HG02623 (cell line): ENCODE measurements at regions not wholly inside any gene's neighbourhood (a gene's known extent, or its start where the extent isn't known, plus 50 kb on each side); places are given as distances from the start of the nearest gene placed in this dataset.

ENCODE experiments used
- ATAC-seq: cut with Tn5 transposase; IDR thresholded peaks from one replicate; pipeline ENCODE4 v1.9.1; 2021; ENCODE audit warnings: moderate library complexity; ENCODE audit not compliant: unreplicated experiment

DNA sequence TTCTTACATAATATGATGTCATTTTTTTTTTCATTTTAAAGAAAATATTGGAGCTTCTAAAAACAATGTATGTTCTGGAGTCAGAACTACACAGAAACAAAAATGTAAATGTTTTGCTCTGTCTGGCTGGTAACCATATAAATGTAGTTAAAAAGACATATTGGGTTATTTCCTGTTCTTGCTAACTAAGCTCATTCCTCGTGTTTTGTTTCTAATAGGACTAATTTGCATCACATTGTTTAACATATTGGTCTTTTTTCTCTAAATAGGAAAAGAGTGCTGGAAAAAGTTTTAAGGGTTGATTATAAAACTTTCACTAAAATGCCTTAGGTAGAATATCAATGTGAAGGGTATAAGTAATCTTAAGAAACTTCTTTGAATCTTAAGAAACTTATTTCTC, 221.3 kb downstream of the SLC6A15 start:
- no peak for ATAC-seq

DNA sequence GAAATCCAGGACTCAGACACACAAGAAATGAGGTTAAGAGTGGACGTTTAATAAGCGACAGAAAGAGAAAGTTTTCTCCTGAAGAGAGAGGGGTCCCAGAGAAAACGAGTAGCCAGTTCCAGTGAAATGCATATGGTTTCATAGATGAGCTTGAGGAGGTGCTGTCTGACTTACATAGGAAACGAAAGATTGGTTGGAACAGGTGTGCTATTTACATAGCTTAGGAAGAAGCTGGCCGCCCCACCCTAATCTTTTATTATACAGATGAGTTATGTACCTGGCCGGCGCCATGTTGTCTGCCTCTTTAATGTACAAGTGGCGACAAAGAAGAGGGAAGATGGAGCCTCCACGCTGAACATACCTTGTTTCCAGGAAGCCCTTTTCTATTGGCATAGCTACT, 223.0 kb downstream of the SLC6A15 start:
- ATAC-seq, result no peak

- no peak for ATAC-seq
Observed at GRCh38 chr12:84685379-84685778, 227.2 kb downstream of the SLC6A15 start.

DNA sequence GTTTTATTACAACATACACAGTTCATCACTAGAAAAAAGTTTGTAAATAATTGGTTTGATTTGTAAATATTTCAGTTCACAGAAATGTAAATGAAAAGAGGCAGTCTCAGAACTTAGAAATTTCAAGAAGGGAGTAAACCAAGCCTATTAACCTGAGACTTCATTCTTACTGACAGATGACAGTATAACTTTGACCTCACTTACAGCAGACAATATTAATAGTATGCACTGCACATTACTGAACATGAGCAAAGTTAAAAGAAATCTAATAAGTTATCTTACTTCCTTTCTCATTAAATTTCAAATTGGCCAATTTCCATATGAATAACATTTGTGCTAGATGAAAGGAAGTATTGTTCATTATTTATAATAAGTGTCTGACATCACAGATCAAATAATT, 235.8 kb downstream of the SLC6A15 start:
- no peak for ATAC-seq

DNA sequence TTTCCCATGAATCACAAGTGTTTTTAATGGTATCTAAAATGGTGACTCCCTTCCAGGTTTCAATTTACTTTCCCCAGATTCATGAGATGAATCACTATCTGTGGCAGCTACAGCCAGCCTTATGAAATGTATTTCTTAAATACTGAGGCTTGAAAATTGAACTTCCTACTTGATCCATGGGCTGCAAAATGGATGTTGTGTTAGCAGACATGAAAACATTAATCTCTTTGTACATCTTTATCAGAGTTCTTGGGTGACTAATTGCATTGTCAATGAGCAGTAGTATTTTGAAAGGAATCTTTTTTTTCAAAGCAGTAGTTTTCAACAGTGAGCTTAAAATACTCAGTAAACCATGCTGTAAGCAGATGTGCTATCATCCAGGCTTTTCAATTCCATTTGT, 250.8 kb downstream of the SLC6A15 start:
- ATAC-seq, result no peak

- no peak for ATAC-seq
Observed at GRCh38 chr12:84660139-84660538, 252.5 kb downstream of the SLC6A15 start.

GRCh38 chr12:84658877-84659276, 253.7 kb downstream of the SLC6A15 start:
- no peak for ATAC-seq

- ATAC-seq, result no peak
Observed at GRCh38 chr12:84656705-84657104, 255.9 kb downstream of the SLC6A15 start.

GRCh38 chr12:84653482-84653881, 259.1 kb downstream of the SLC6A15 start:
- no peak for ATAC-seq

DNA sequence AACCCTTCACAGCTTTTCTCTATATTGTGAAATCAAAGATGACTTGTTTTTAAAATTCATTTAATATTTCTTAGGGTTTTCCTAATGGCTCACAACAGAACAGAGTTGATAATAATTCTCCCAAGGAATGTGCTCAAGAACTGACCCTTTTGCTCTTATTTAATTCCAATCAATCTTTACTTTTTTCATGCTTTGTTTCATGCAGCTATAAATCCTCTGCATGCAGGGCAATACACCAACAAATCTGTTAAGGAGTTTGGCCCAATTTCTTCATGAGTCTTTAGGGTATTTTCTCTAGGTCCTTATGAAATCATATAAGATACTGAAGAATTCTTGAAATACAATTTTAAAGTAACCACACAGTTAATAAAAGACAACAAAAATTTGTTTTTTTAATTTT, 264.2 kb downstream of the SLC6A15 start:
- no peak for ATAC-seq

DNA sequence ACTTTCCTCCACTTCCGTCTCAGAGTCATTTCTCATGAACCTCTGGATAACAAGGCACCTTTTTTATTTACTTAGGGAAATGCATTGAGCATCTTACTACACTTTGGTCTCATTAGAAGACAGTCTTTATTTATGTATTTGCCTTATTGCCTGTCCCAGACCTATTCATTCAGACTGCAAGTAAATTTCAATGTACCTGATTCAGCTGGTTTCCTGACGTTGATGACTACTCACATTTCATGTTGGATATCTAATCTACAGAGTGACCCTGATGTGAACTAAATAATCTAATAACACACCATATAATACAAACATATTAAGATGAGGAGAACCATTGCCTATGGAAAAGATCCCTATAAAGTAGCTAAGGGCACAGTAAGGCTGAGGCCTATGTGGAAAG, 267.7 kb downstream of the SLC6A15 start:
- no peak for ATAC-seq

DNA sequence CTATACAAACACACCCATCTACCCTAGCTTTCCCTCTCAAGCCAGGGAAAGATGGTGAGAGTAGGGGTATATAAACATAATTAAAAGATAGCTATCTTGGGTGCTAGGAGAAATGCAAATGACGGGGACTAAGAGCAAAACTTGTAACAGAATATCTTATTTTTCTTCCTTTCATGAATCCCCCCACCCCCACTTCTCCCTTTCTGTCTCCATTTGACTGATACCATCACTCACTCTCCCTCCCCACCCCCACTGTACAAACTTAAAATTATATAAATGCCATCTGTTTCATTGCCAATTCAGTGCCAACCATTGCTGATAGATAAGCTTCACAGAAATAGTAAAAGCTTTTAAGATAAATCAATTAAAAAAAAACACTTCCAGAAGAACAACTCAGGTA, 268.6 kb downstream of the SLC6A15 start:
- ATAC-seq, result no peak

DNA sequence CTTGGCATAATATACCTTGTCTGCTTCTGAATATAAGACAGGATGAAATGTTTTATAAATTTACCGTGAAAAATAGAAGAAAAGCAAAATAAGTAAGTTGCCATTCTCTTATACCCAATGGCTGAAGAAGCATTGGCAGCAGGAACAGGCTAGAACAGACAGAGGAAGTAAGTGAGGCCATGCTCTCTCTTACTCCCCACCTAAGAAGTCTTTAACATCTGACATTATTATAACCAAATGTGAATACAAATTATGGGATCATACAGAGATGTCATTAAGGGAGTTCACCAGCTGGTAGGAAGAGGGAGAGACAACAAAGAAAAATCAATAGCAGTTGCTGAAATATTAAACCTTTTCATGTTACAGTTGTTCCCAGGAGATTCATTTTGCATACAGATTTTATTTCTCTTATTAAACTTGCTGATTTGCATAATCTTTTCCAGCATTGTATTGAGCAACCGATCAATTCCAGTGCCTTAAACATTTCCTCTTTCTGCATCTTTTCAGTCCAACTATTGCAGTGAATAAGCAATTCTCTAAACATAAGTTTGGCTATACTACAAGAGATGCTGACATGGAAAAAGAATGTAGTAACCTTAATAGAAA, 270.6 kb downstream of the SLC6A15 start:
- ATAC-seq, result no peak

- no peak for ATAC-seq
Observed at GRCh38 chr12:84638811-84639368, 273.7 kb downstream of the SLC6A15 start.

GRCh38 chr12:84637926-84638325, 274.7 kb downstream of the SLC6A15 start:
- no peak for ATAC-seq

GRCh38 chr12:84636801-84637290, 275.8 kb downstream of the SLC6A15 start:
- ATAC-seq, result no peak

- no peak for ATAC-seq
Observed at GRCh38 chr12:84634526-84634925, 278.1 kb downstream of the SLC6A15 start.

GRCh38 chr12:84632556-84632955, 280.0 kb downstream of the SLC6A15 start:
- no peak for ATAC-seq

GRCh38 chr12:84631020-84631419, 281.6 kb downstream of the SLC6A15 start:
- ATAC-seq, result no peak

GRCh38 chr12:84627593-84627992, 285.0 kb downstream of the SLC6A15 start:
- ATAC-seq, result no peak

GRCh38 chr12:84624601-84625000, 288.0 kb downstream of the SLC6A15 start:
- no peak for ATAC-seq

GRCh38 chr12:84619053-84619571, 293.5 kb downstream of the SLC6A15 start:
- ATAC-seq, result no peak
